ENCODE measurements at regions not wholly inside any gene's neighbourhood (a gene's known extent, or its start where the extent isn't known, plus 50 kb on each side); places are given as distances from the start of the nearest gene placed in this dataset.
"Not testable (repeated sequence)": the region's sequence is repeated elsewhere in the genome, so short reads cannot be mapped to it uniquely, and the experiment has no call there.

GRCh38 chr1:66480162-66480561 is 53.8 kb upstream of the SGIP1 start:
- Histone ChIP-seq H3K36me3 (ENCODE audit: control insufficient read depth in 1 of 2, insufficient read depth in 2 of 2, low read length in 2 of 2) (no peaks in the 10 kb centered on the region), H3K27ac (ENCODE audit: low read depth, low read length) (no peak overlapping the region), H3K9ac (ENCODE audit: low read depth in 1 of 2, low read length in 2 of 2) (no peak overlapping the region), H3K9me3 (ENCODE audit: control insufficient read depth in 1 of 2, low read length in 2 of 2) (no peaks in the 10 kb centered on the region), H3K27me3 (ENCODE audit: control insufficient read depth in 1 of 2, insufficient read depth in 2 of 2, low read length in 2 of 2) (no peaks in the 10 kb centered on the region), H3K4me1 (ENCODE audit: control insufficient read depth in 1 of 2, insufficient read depth in 2 of 2, low read length in 2 of 2) (no peaks in the 10 kb centered on the region), H3K4me3 (ENCODE audit: low read depth in 1 of 2, low read length in 2 of 2) (no peak overlapping the region)

- not testable (repeated sequence) for H3K36me3 ChIP-seq (ENCODE audit: control insufficient read depth in 1 of 2, insufficient read depth in 2 of 2, low read length in 2 of 2); H3K4me3 ChIP-seq (ENCODE audit: low read depth in 1 of 2, low read length in 2 of 2); H3K4me1 ChIP-seq (ENCODE audit: control insufficient read depth in 1 of 2, insufficient read depth in 2 of 2, low read length in 2 of 2)
Measured at GRCh38 chr1:66481215-66481614, 52.7 kb upstream of the SGIP1 start.

More at GRCh38 chr1:66481215-66481614, 52.7 kb upstream of the SGIP1 start:
- not testable (repeated sequence) for H3K27me3 ChIP-seq (ENCODE audit: control insufficient read depth in 1 of 2, insufficient read depth in 2 of 2, low read length in 2 of 2); H3K27ac ChIP-seq (ENCODE audit: low read depth, low read length); H3K9ac ChIP-seq (ENCODE audit: low read depth in 1 of 2, low read length in 2 of 2); H3K9me3 ChIP-seq (ENCODE audit: control insufficient read depth in 1 of 2, low read length in 2 of 2)
